Suprapubic skin (tissue), 3 donors: ENCODE measurements at regions not wholly inside any gene's neighbourhood (a gene's known extent, or its start where the extent isn't known, plus 50 kb on each side); places are given as distances from the start of the nearest gene placed in this dataset.

ENCODE experiments used
- CTCF ChIP-seq, 2 donors: fragments of 200-600 bp in 1 of 2; fragments of 450-650 bp in 1 of 2; sonication (generic) in 1 of 2; IDR thresholded peaks; one replicate each; pipeline ENCODE4 v1.5.1; 2016 to 2019; ENCODE audit warnings: antibody characterized with exemption in 2 of 2, mild to moderate bottlenecking in 1 of 2, moderate library complexity in 1 of 2
- EP300 ChIP-seq: sonication (generic); formaldehyde crosslinking; IDR thresholded peaks from one replicate; pipeline ENCODE4 v1.6.1; 2017; ENCODE audit warnings: antibody characterized with exemption

GRCh38 chr11:76604081-76604625 lies 66.4 kb downstream of the LRRC32 start:
- TF ChIP-seq EP300 (no peak), CTCF (IDR thresholded peaks at IDR 0.05) (no peak)
